HEK293 (cell line): ENCODE measurements at regions not wholly inside any gene's neighbourhood (a gene's known extent, or its start where the extent isn't known, plus 50 kb on each side); places are given as distances from the start of the nearest gene placed in this dataset.

Source experiments
- CTCF ChIP-seq: fragments of 450-650 bp; formaldehyde crosslinking; IDR thresholded peaks from 2 replicates; pipeline ENCODE4 v1.5.1; 2016; ENCODE audit warnings: missing biosample characterization, missing genetic modification characterization
- GLIS2 ChIP-seq: fragments of 450-650 bp; formaldehyde crosslinking; IDR thresholded peaks from 2 replicates; pipeline ENCODE4 v1.5.1; 2016; ENCODE audit warnings: missing biosample characterization, missing genetic modification characterization
- MZF1 ChIP-seq: fragments of 450-650 bp; formaldehyde crosslinking; IDR thresholded peaks from 2 replicates; pipeline ENCODE4 v1.5.1; 2017; ENCODE audit warnings: missing biosample characterization, missing genetic modification characterization, borderline replicate concordance
- SETDB1 ChIP-seq: IDR thresholded peaks from one replicate; pipeline ENCODE4 v1.6.1; 2017; ENCODE audit warnings: mild to moderate bottlenecking, low read length, moderate library complexity, mixed read lengths; ENCODE audit not compliant: insufficient read length
- ZBTB21 ChIP-seq: fragments of 450-650 bp; formaldehyde crosslinking; IDR thresholded peaks from 2 replicates; pipeline ENCODE4 v1.5.1; 2017; ENCODE audit warnings: missing biosample characterization, missing genetic modification characterization
- ZBTB26 ChIP-seq: fragments of 450-650 bp; formaldehyde crosslinking; optimal IDR thresholded peaks from 2 replicates; pipeline ENCODE3; 2016; ENCODE audit warnings: missing biosample characterization, mild to moderate bottlenecking, missing genetic modification characterization
- ZBTB49 ChIP-seq: fragments of 450-650 bp; formaldehyde crosslinking; IDR thresholded peaks from 2 replicates; pipeline ENCODE4 v1.5.1; 2016; ENCODE audit warnings: missing biosample characterization, missing genetic modification characterization, low read depth
- ZBTB8A ChIP-seq: fragments of 450-650 bp; formaldehyde crosslinking; IDR thresholded peaks from 2 replicates; pipeline ENCODE4 v1.5.1; 2016; ENCODE audit warnings: missing biosample characterization, missing genetic modification characterization
- ZNF707 ChIP-seq: fragments of 450-650 bp; formaldehyde crosslinking; IDR thresholded peaks from 2 replicates; pipeline ENCODE4 v1.5.1; 2016; ENCODE audit warnings: missing biosample characterization, missing genetic modification characterization
- TF ChIP-seq, protein P1 (sequence below): fragments of 450-650 bp; formaldehyde crosslinking; IDR thresholded peaks from 2 replicates; pipeline ENCODE4 v1.5.1; 2017; ENCODE audit warnings: missing biosample characterization, missing genetic modification characterization

GRCh38 chr15:96079882-96080281, 250.6 kb upstream of the NR2F2 start:
- TF ChIP-seq MZF1 (no peak), GLIS2 (tag by site-specific recombination) (no peak), CTCF (tag by site-specific recombination) (no peak), ZNF707 (tag by site-specific recombination) (no peak), ZBTB49 (tag by site-specific recombination) (no peak), SETDB1 (no peak), ZBTB21 (tag by site-specific recombination) (no peak), ZBTB8A (tag by site-specific recombination) (no peak), ZBTB26 (no peak)
- TF ChIP-seq, protein P1, sequence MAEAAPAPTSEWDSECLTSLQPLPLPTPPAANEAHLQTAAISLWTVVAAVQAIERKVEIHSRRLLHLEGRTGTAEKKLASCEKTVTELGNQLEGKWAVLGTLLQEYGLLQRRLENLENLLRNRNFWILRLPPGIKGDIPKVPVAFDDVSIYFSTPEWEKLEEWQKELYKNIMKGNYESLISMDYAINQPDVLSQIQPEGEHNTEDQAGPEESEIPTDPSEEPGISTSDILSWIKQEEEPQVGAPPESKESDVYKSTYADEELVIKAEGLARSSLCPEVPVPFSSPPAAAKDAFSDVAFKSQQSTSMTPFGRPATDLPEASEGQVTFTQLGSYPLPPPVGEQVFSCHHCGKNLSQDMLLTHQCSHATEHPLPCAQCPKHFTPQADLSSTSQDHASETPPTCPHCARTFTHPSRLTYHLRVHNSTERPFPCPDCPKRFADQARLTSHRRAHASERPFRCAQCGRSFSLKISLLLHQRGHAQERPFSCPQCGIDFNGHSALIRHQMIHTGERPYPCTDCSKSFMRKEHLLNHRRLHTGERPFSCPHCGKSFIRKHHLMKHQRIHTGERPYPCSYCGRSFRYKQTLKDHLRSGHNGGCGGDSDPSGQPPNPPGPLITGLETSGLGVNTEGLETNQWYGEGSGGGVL = no peak
